ENCODE measurements at regions not wholly inside any gene's neighbourhood (a gene's known extent, or its start where the extent isn't known, plus 50 kb on each side); places are given as distances from the start of the nearest gene placed in this dataset.

DNA sequence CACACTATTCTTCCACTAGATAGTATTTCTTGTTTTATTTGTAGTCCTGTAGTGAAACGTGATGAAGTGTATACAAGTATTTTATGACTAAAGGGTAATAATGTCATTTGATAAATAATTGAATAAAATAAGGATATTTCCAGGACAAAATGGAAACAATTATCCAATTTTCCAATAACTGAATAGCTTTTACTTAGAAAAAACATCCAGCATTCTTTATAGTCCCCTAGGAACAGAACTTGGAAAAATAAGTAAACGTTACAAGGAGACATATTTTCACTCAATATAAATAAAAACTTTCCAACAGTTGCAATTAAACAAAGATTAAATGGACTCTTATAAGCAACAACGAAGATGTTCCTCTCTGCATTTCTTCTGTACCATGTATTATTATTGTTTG lies 566.0 kb downstream of the TMA16 start:
- Histone ChIP-seq H3K27ac (no peak overlapping the region), H3K4me3 (no peak overlapping the region), H3K27me3 (no peaks in the 10 kb centered on the region), H3K36me3 (no peaks in the 10 kb centered on the region), H3K9me3 (no peaks in the 10 kb centered on the region), H3K4me1 (no peaks in the 10 kb centered on the region)
- DNase-seq (ENCODE audit: extremely low spot score in 2 of 2): no peak
- no peak for TF ChIP-seq POLR2A (IDR thresholded peaks at IDR 0.05)
- TF ChIP-seq, protein P1, sequence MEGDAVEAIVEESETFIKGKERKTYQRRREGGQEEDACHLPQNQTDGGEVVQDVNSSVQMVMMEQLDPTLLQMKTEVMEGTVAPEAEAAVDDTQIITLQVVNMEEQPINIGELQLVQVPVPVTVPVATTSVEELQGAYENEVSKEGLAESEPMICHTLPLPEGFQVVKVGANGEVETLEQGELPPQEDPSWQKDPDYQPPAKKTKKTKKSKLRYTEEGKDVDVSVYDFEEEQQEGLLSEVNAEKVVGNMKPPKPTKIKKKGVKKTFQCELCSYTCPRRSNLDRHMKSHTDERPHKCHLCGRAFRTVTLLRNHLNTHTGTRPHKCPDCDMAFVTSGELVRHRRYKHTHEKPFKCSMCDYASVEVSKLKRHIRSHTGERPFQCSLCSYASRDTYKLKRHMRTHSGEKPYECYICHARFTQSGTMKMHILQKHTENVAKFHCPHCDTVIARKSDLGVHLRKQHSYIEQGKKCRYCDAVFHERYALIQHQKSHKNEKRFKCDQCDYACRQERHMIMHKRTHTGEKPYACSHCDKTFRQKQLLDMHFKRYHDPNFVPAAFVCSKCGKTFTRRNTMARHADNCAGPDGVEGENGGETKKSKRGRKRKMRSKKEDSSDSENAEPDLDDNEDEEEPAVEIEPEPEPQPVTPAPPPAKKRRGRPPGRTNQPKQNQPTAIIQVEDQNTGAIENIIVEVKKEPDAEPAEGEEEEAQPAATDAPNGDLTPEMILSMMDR (IDR thresholded peaks at IDR 0.05): no peak
- no peak for TF ChIP-seq POLR2AphosphoS5 (IDR thresholded peaks at IDR 0.05; ENCODE audit: insufficient read depth in 1 of 2, low read depth in 1 of 2)
- intact Hi-C loops (cut with DNase I): no loop called here

DNA sequence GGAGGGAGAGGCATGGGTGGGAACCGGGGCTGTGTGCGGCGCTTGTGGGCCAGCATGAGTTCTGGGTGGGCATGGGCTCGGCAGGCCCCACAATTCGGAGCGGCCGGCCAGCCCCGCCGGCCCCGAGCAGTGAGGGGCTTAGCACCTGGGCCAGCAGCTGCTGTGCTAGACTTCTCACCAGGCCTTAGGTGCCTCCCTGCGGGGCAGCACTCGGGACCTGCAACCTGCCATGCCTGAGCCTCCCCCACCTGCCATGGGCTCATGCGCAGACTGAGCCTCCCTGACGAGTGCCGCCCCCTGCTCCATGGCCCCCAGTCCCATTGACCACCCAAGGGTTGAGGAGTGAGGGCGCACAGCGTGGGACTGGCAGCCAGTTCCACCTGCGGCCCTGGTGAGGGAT lies 573.9 kb downstream of the TMA16 start:
- DNase-seq (ENCODE audit: extremely low spot score in 2 of 2): no peak

DNA sequence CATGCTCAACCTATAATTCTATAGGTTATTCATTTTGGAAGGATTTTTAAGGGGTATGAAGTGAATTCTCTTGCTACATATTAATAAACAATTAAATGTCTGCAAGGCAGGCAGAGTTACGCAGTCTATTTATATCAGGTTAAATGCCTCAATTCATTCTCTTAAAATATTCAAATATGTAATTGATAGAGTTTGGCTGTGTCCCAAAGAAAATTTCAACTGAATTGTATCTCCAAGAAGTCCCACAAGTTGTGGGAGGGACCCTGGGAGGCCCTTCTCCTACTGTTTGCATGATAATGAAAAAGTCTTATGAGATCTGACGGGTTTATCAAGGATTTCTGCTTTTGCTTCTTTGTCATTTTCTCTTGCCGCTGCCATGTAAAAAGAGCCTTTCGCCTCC lies 576.1 kb downstream of the TMA16 start:
- no peak for DNase-seq (ENCODE audit: extremely low spot score in 2 of 2)
- Histone ChIP-seq H3K4me1 (no peaks in the 10 kb centered on the region), H3K36me3 (no peaks in the 10 kb centered on the region), H3K4me3 (no peak overlapping the region), H3K9me3 (no peaks in the 10 kb centered on the region), H3K27ac (no peak overlapping the region), H3K27me3 (no peaks in the 10 kb centered on the region)
- intact Hi-C loops (cut with DNase I): loop anchor here (5.0 kb wide), 1 partner anchor 292 kb away; no protein-coding TSS in a partner anchor
- TF ChIP-seq, protein P1 (IDR thresholded peaks at IDR 0.05): no peak
- TF ChIP-seq POLR2A (IDR thresholded peaks at IDR 0.05) (no peak), POLR2AphosphoS5 (IDR thresholded peaks at IDR 0.05; ENCODE audit: insufficient read depth in 1 of 2, low read depth in 1 of 2) (no peak)

More for the DNA sequence above, 573.9 kb downstream of the TMA16 start:
- H3K36me3 ChIP-seq: no peaks in the 10 kb centered on the region
- no peak overlapping the region for H3K4me3 ChIP-seq
- intact Hi-C loops (cut with DNase I): no loop called here
- H3K4me1 ChIP-seq: no peaks in the 10 kb centered on the region
- H3K27me3 ChIP-seq: no peaks in the 10 kb centered on the region
- no peak for TF ChIP-seq POLR2A (IDR thresholded peaks at IDR 0.05)
- TF ChIP-seq POLR2AphosphoS5 (IDR thresholded peaks at IDR 0.05; ENCODE audit: insufficient read depth in 1 of 2, low read depth in 1 of 2): no peak
- TF ChIP-seq, protein P1 (IDR thresholded peaks at IDR 0.05): no peak
- no peaks in the 10 kb centered on the region for H3K9me3 ChIP-seq
- H3K27ac ChIP-seq: no peak overlapping the region

GRCh38 chr4:164081371-164081770 lies 586.9 kb downstream of the TMA16 start:
- no peaks in the 10 kb centered on the region for H3K27me3 ChIP-seq
- intact Hi-C loops (cut with DNase I): no loop called here
- H3K27ac ChIP-seq: no peak overlapping the region
- no peak for TF ChIP-seq POLR2A (IDR thresholded peaks at IDR 0.05)
- TF ChIP-seq POLR2AphosphoS5 (IDR thresholded peaks at IDR 0.05; ENCODE audit: insufficient read depth in 1 of 2, low read depth in 1 of 2): no peak
- TF ChIP-seq, protein P1 (IDR thresholded peaks at IDR 0.05): no peak
- no peak overlapping the region for H3K4me3 ChIP-seq
- no peak for DNase-seq (ENCODE audit: extremely low spot score in 2 of 2)
- H3K36me3 ChIP-seq: no peaks in the 10 kb centered on the region
- H3K9me3 ChIP-seq: no peaks in the 10 kb centered on the region
- no peaks in the 10 kb centered on the region for H3K4me1 ChIP-seq

- Histone ChIP-seq H3K4me1 (no peaks in the 10 kb centered on the region), H3K4me3 (no peak overlapping the region)
- TF ChIP-seq, protein P1 (IDR thresholded peaks at IDR 0.05): no peak
- no peak for TF ChIP-seq POLR2A (IDR thresholded peaks at IDR 0.05)
- no peak for TF ChIP-seq POLR2AphosphoS5 (IDR thresholded peaks at IDR 0.05; ENCODE audit: insufficient read depth in 1 of 2, low read depth in 1 of 2)
Observed at GRCh38 chr4:164081801-164082200, 587.3 kb downstream of the TMA16 start.

More at GRCh38 chr4:164081801-164082200, 587.3 kb downstream of the TMA16 start:
- DNase-seq (ENCODE audit: extremely low spot score in 2 of 2): no peak
- no peaks in the 10 kb centered on the region for H3K36me3 ChIP-seq
- H3K27ac ChIP-seq: no peak overlapping the region
- intact Hi-C loops (cut with DNase I): no loop called here
- no peaks in the 10 kb centered on the region for H3K27me3 ChIP-seq
- H3K9me3 ChIP-seq: no peaks in the 10 kb centered on the region

Data from vagina (tissue), 2 donors.